ENCODE measurements at regions not wholly inside any gene's neighbourhood (a gene's known extent, or its start where the extent isn't known, plus 50 kb on each side); places are given as distances from the start of the nearest gene placed in this dataset.

GRCh38 chr18:28574175-28574574, 397.2 kb upstream of the CDH2 start:
- H4K20me1 ChIP-seq (ENCODE audit: control insufficient read depth, insufficient read depth, insufficient read length) = no peaks in the 10 kb centered on the region
- H3K56ac ChIP-seq (ENCODE audit: insufficient read length, low read depth, low read length) = no peak overlapping the region
- Mint-ChIP-seq H3K27me3 (ENCODE audit: low read depth) (no peaks in the 10 kb centered on the region), H3K9me3 (no peaks in the 10 kb centered on the region; a peak in 1 of 5 replicates), H3K36me3 (ENCODE audit: insufficient read depth in 1 of 3, low read depth in 3 of 3) (no peaks in the 10 kb centered on the region), H3K4me1 (peaks cover 8 to 10% of the 10 kb centered on the region in 2 experiments), H3K4me3 (no peak overlapping the region), H3K27ac (no peak overlapping the region)
- H2BK20ac ChIP-seq (ENCODE audit: low read depth, low read length, poor library complexity, severe bottlenecking) = no peak overlapping the region
- no peaks in the 10 kb centered on the region for H3K79me1 ChIP-seq (ENCODE audit: insufficient read depth, low read depth, low read length, poor library complexity, severe bottlenecking)
- H3K4ac ChIP-seq (ENCODE audit: low read depth, low read length) = no peak overlapping the region
- H3K79me2 ChIP-seq (ENCODE audit: insufficient read depth, low read length) = no peaks in the 10 kb centered on the region
- TF ChIP-seq, protein P1, sequence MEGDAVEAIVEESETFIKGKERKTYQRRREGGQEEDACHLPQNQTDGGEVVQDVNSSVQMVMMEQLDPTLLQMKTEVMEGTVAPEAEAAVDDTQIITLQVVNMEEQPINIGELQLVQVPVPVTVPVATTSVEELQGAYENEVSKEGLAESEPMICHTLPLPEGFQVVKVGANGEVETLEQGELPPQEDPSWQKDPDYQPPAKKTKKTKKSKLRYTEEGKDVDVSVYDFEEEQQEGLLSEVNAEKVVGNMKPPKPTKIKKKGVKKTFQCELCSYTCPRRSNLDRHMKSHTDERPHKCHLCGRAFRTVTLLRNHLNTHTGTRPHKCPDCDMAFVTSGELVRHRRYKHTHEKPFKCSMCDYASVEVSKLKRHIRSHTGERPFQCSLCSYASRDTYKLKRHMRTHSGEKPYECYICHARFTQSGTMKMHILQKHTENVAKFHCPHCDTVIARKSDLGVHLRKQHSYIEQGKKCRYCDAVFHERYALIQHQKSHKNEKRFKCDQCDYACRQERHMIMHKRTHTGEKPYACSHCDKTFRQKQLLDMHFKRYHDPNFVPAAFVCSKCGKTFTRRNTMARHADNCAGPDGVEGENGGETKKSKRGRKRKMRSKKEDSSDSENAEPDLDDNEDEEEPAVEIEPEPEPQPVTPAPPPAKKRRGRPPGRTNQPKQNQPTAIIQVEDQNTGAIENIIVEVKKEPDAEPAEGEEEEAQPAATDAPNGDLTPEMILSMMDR (conservative IDR thresholded peaks at IDR 0.05) = no peak
- no peak overlapping the region for H2BK12ac ChIP-seq (ENCODE audit: insufficient read length, low read depth, low read length)
- H3K4me1 ChIP-seq (ENCODE audit: insufficient read depth, low read length) = no peaks in the 10 kb centered on the region
- no peak overlapping the region for H2AK5ac ChIP-seq (ENCODE audit: insufficient read length, low read length)
- H3K9ac ChIP-seq (ENCODE audit: extremely low read depth, insufficient read length, low read length) = no peak overlapping the region
- no peaks in the 10 kb centered on the region for H3K9me3 ChIP-seq (ENCODE audit: control insufficient read depth, low read depth, low read length)
- H4K8ac ChIP-seq (replicated peaks; ENCODE audit: insufficient read length, low read depth, low read length) = no peak overlapping the region
- no peak for DNase-seq
- no peak overlapping the region for H3K23ac ChIP-seq (ENCODE audit: insufficient read length, low read depth, low read length)
- WGBS (ENCODE audit: extremely low coverage, insufficient read length, low lambda C conversion rate) = no CpG with 5 or more reads among the region's 1 CpG
- H3T11ph ChIP-seq (ENCODE audit: low read length) = no peak overlapping the region
- no peaks in the 10 kb centered on the region for H3K23me2 ChIP-seq (ENCODE audit: insufficient read length, low read depth, low read length, poor library complexity, severe bottlenecking)
- no peaks in the 10 kb centered on the region for H3K27me3 ChIP-seq (ENCODE audit: insufficient read depth, low read length)
- H2BK5ac ChIP-seq (ENCODE audit: insufficient read length, low read length) = no peak overlapping the region
- no peak overlapping the region for H2BK15ac ChIP-seq (ENCODE audit: low read depth, low read length)
- H3K14ac ChIP-seq (ENCODE audit: insufficient read depth, low read length) = no peak overlapping the region
- no peak overlapping the region for H3K4me2 ChIP-seq (ENCODE audit: insufficient read depth, insufficient read length, low read length)
- no peak overlapping the region for H2AFZ ChIP-seq (ENCODE audit: low read length)
- H3K18ac ChIP-seq (ENCODE audit: insufficient read length, low read depth, low read length) = no peak overlapping the region
- no peak overlapping the region for H3K27ac ChIP-seq (ENCODE audit: insufficient read length, low read depth, low read length)
- no peak overlapping the region for H2BK120ac ChIP-seq (ENCODE audit: low read depth, low read length, poor library complexity, severe bottlenecking)
- no peak overlapping the region for H4K91ac ChIP-seq (ENCODE audit: insufficient read length, low read depth, low read length)
- H4K5ac ChIP-seq (ENCODE audit: insufficient read length, low read depth, low read length) = no peak overlapping the region
